Testis (tissue), 2 donors: ENCODE measurements at regions not wholly inside any gene's neighbourhood (a gene's known extent, or its start where the extent isn't known, plus 50 kb on each side); places are given as distances from the start of the nearest gene placed in this dataset.

ENCODE experiments used
- DNase-seq: peaks from one replicate; pipeline ENCODE4 v3.0.0-alpha.2; 2019
- H3K27ac ChIP-seq, 2 donors: fragments of 200-600 bp; sonication (generic); one replicate each; pipeline ENCODE4 v1.5.1; 2019
- H3K27me3 ChIP-seq: fragments of 200-600 bp; sonication (generic); one replicate; pipeline ENCODE4 v1.5.1; 2019
- H3K36me3 ChIP-seq: fragments of 200-600 bp; sonication (generic); one replicate; pipeline ENCODE4 v1.5.1; 2017; ENCODE audit warnings: low read depth; ENCODE audit errors: missing control alignments
- H3K4me1 ChIP-seq: fragments of 200-600 bp; sonication (generic); one replicate; pipeline ENCODE4 v1.5.1; 2019
- H3K4me3 ChIP-seq, 2 donors: fragments of 200-600 bp; sonication (generic); one replicate each; pipeline ENCODE4 v1.5.1; 2017 to 2019
- H3K9me3 ChIP-seq: fragments of 200-600 bp; sonication (generic); one replicate; pipeline ENCODE4 v1.5.1; 2017
- POLR2A ChIP-seq: fragments of 450-650 bp; IDR thresholded peaks from one replicate; pipeline ENCODE4 v1.6.1; 2017; ENCODE audit warnings: antibody characterized with exemption, mild to moderate bottlenecking, moderate library complexity
- WGBS, 2 donors: methylation state at CpG; one replicate each; pipeline ENCODE4 v1.1.5; 2018; 5-methylcytosine and 5-hydroxymethylcytosine counted together
- intact Hi-C: fragments of 100-400 bp; cut with DNase I; formaldehyde crosslinking; loops from one replicate; pipeline ENCODE4 v1.15.1; 2023; ENCODE audit warnings: low total_unique reads
- TF ChIP-seq, protein P1 (sequence below), 3 experiments: fragments of 450-650 bp in 2 of 3; fragments of 200-600 bp in 1 of 3; sonication (generic) in 1 of 3; IDR thresholded peaks; one replicate each; pipeline ENCODE4 v1.5.1; 2016 to 2019; ENCODE audit warnings: antibody characterized with exemption in 3 of 3, mild to moderate bottlenecking in 2 of 3, moderate library complexity in 1 of 3

DNA sequence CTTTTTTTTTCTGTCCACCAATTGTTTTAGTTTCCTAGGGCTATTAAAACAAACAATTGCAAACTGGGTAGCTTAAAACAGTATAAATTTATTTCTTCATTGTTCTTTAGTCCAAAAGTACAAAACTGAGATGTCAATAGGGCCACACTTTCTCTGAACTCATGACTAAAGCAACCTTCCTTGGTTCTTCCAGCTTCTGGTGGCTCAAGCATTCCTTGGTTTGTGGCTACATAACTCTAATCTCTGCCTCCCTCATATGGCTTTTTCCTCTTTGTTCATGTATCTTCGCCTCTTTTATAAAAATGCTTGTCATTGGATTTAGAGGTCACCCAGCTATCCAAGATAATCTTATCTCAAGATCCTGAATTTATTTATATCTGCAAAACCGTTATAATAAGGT is 914.5 kb upstream of the EPHA6 start:
- Histone ChIP-seq H3K9me3 (no peaks in the 10 kb centered on the region), H3K27ac (no peak overlapping the region), H3K4me3 (no peak overlapping the region), H3K27me3 (no peaks in the 10 kb centered on the region), H3K4me1 (no peaks in the 10 kb centered on the region), H3K36me3 (no peaks in the 10 kb centered on the region)
- intact Hi-C loops, result no loop called here
- WGBS, 2 donors, result 72 to 79% methylated on average over 2 of the region's 2 CpGs
- DNase-seq, result no peak
- no peak for TF ChIP-seq POLR2A
- TF ChIP-seq, protein P1, sequence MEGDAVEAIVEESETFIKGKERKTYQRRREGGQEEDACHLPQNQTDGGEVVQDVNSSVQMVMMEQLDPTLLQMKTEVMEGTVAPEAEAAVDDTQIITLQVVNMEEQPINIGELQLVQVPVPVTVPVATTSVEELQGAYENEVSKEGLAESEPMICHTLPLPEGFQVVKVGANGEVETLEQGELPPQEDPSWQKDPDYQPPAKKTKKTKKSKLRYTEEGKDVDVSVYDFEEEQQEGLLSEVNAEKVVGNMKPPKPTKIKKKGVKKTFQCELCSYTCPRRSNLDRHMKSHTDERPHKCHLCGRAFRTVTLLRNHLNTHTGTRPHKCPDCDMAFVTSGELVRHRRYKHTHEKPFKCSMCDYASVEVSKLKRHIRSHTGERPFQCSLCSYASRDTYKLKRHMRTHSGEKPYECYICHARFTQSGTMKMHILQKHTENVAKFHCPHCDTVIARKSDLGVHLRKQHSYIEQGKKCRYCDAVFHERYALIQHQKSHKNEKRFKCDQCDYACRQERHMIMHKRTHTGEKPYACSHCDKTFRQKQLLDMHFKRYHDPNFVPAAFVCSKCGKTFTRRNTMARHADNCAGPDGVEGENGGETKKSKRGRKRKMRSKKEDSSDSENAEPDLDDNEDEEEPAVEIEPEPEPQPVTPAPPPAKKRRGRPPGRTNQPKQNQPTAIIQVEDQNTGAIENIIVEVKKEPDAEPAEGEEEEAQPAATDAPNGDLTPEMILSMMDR (IDR thresholded peaks at IDR 0.05), result no peak

DNA sequence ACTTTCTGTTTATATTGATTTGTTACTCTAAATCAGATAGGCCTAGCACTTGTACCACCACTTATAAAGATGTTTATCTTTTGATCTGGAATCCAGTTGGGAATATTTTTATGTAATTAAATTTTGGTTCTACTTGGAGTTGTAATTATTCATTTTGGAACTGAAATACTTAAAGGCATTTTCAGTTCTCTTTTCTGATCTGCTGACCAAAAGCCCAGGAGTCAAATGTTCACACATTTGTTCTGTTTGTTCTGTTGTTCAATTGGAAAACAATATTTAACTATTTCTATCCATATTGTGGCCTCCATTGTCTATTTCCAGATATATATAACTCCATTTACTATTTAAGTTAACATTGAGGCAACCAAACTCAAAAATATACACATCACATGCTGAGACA is 912.4 kb upstream of the EPHA6 start:
- no peak for DNase-seq
- TF ChIP-seq POLR2A, result no peak
- TF ChIP-seq, protein P1 (IDR thresholded peaks at IDR 0.05), result no peak
- Histone ChIP-seq H3K4me1 (no peaks in the 10 kb centered on the region), H3K27ac (no peak overlapping the region), H3K9me3 (no peaks in the 10 kb centered on the region), H3K36me3 (no peaks in the 10 kb centered on the region), H3K4me3 (no peak overlapping the region), H3K27me3 (no peaks in the 10 kb centered on the region)
- intact Hi-C loops, result no loop called here

DNA sequence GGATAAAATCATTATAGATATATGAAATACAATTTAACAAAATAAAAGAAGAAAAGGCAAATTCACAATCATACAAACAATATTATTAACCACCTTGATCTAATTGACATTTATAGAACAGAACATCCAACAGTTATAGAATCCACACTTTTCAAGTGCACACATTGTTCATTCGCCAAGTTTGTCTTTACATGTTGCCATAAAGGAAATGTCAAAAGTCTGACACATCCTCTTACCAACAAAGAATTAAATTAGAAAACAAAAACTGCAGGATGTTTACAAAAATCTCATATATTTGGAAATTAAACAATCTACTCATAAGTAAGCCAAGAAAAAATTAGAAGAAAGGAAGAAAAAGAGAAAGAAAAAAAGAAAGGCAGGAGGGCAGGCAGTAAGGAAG is 909.2 kb upstream of the EPHA6 start:
- intact Hi-C loops, result no loop called here
- 75 to 86% methylated on average over 1 of the region's 1 CpG for WGBS, 2 donors
- no peaks in the 10 kb centered on the region for H3K9me3 ChIP-seq
- DNase-seq, result no peak
- TF ChIP-seq POLR2A, result no peak
- TF ChIP-seq, protein P1 (IDR thresholded peaks at IDR 0.05), result no peak
- no peak overlapping the region for H3K4me3 ChIP-seq
- no peak overlapping the region for H3K27ac ChIP-seq
- no peaks in the 10 kb centered on the region for H3K27me3 ChIP-seq
- H3K36me3 ChIP-seq, result no peaks in the 10 kb centered on the region
- H3K4me1 ChIP-seq, result no peaks in the 10 kb centered on the region

DNA sequence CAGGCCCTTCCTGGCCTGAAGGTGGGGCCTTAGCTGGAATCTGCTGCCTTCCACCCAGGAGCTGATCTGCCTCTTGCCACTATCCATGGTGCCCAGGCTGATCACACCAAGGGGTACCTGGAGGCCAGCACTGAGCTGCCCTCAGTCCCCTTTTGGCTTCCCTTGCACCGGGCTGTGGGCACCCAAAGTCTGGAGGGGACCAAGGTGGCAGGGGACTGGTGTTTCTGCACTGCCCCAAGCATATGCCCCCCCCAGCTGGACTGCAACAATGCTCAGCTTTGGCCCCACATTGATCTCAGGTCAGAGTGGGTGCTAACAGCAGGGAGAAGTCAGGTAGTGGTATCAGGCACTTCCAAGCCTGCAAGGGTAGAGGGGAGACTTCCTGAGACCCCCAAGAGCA is 902.6 kb upstream of the EPHA6 start:
- no peaks in the 10 kb centered on the region for H3K36me3 ChIP-seq
- no peaks in the 10 kb centered on the region for H3K27me3 ChIP-seq
- H3K9me3 ChIP-seq, result no peaks in the 10 kb centered on the region
- H3K27ac ChIP-seq, result no peak overlapping the region
- TF ChIP-seq POLR2A, result no peak
- TF ChIP-seq, protein P1 (IDR thresholded peaks at IDR 0.05), result no peak
- no peak for DNase-seq
- no peaks in the 10 kb centered on the region for H3K4me1 ChIP-seq
- WGBS, 2 donors, result 84% methylated on average over 1 of the region's 1 CpG; no CpG with 5 or more reads in 1 of the 2 donors
- intact Hi-C loops, result no loop called here
- H3K4me3 ChIP-seq, result no peak overlapping the region

DNA sequence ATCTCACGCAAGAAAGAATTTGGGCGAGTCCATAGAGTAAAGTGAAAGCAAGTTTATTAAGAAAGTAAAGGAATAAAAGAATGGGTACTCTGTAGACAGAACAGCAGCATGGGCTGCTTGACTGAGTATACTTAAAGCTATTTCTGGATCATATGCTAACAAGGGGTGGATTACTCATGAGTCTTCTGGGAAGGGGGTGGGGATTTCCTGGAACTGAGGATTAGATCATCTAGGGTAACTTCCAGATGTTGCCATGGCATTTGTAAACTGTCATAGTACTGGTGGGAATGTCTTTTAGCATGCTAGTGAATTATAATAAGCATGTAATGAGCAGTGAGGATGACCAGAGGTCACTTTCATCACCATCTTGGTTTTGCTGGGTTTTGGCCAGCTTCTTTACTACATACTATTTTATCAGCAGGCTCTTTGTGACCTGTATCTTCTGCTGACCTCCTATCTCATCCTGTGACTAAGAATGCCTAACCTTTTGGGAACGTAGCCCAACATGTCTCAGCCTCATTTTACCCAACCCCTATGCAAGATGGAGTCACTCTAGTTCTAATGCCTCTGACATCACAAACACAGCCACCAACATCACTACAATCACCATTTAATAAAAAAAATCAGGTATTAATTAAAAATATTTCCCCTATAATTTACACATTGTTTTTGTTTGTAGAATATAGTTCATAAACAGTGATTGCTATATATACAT is 890.7 kb upstream of the EPHA6 start:
- Histone ChIP-seq H3K36me3 (no peaks in the 10 kb centered on the region), H3K9me3 (no peaks in the 10 kb centered on the region), H3K27ac (no peak overlapping the region), H3K4me1 (no peaks in the 10 kb centered on the region), H3K4me3 (no peak overlapping the region), H3K27me3 (no peaks in the 10 kb centered on the region)
- no peak for TF ChIP-seq POLR2A
- no peak for DNase-seq
- WGBS, 2 donors, result 79 to 82% methylated on average over 3 of the region's 3 CpGs
- intact Hi-C loops, result no loop called here
